ENCODE measurements at regions not wholly inside any gene's neighbourhood (a gene's known extent, or its start where the extent isn't known, plus 50 kb on each side); places are given as distances from the start of the nearest gene placed in this dataset.

GRCh38 chr14:104355101-104356019 is 217.0 kb downstream of the KIF26A start:
- no peak for TF ChIP-seq CTCF (conservative IDR thresholded peaks at IDR 0.05; ENCODE audit: control insufficient read depth, insufficient read depth, low read depth, low read length)
- DNase-seq (ENCODE audit: low read depth), result no peak
- H3K4me3 ChIP-seq (ENCODE audit: control insufficient read depth, low read depth, low read length), result no peak overlapping the region

GRCh38 chr14:104356020-104356737 is 217.8 kb downstream of the KIF26A start:
- no peak for TF ChIP-seq CTCF (conservative IDR thresholded peaks at IDR 0.05; ENCODE audit: control insufficient read depth, insufficient read depth, low read depth, low read length)
- DNase-seq (ENCODE audit: low read depth), result no peak

DNA sequence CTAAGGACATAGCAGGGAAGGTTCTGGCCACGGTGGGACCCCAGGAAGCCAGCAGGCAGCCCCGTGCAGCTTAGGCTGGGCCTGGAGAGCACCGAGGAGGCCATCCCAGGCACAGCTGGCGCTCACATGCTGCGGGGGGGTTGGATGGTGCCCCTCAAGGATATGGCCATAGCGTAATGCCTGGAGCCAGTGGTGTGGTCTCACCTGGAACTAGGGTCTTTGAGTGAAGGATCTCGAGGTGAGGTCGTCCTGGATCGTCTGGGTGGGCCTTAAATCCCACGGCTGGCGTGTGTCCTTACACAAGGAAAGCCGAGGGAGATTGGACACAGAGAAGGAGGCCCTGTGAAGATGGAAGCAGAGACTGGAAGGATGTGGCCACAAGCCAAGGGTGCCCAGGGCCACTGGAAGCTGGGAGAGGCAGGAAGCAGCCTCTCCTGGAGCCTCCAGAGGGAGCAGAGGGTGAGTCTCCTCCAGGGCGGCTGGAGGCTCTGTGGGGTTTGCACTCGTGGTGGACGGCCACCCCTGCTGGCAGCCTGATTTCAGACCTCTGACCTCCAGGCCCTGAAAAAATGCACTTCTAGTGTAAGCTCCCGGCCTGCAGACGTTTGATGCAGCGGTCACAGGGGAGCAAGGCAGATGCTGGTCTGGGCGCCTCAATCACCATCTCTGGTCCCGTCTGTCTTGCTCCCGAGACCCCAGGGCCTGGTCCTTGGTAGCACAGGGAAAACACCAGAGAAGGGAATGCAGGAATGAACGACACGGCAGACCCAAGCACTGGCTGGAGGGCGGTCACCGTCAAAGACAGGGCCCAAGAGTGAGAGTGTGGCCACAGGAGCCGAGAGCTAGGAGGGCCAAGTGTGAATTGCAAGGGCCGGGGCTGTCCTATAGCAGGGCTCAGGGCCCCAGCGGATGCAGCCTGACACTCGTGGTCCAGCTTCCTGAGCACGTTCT is 218.6 kb downstream of the KIF26A start:
- no peak overlapping the region for H3K4me3 ChIP-seq (ENCODE audit: control insufficient read depth, low read depth, low read length)
- DNase-seq (ENCODE audit: low read depth), result no peak
- no peak for TF ChIP-seq CTCF (conservative IDR thresholded peaks at IDR 0.05; ENCODE audit: control insufficient read depth, insufficient read depth, low read depth, low read length)

More at GRCh38 chr14:104356020-104356737, 217.8 kb downstream of the KIF26A start:
- no peak overlapping the region for H3K4me3 ChIP-seq (ENCODE audit: control insufficient read depth, low read depth, low read length)

- no peak for TF ChIP-seq CTCF (conservative IDR thresholded peaks at IDR 0.05; ENCODE audit: control insufficient read depth, insufficient read depth, low read depth, low read length)
- DNase-seq (ENCODE audit: low read depth), result no peak
Observed at GRCh38 chr14:104357689-104358527, 219.5 kb downstream of the KIF26A start.

DNA sequence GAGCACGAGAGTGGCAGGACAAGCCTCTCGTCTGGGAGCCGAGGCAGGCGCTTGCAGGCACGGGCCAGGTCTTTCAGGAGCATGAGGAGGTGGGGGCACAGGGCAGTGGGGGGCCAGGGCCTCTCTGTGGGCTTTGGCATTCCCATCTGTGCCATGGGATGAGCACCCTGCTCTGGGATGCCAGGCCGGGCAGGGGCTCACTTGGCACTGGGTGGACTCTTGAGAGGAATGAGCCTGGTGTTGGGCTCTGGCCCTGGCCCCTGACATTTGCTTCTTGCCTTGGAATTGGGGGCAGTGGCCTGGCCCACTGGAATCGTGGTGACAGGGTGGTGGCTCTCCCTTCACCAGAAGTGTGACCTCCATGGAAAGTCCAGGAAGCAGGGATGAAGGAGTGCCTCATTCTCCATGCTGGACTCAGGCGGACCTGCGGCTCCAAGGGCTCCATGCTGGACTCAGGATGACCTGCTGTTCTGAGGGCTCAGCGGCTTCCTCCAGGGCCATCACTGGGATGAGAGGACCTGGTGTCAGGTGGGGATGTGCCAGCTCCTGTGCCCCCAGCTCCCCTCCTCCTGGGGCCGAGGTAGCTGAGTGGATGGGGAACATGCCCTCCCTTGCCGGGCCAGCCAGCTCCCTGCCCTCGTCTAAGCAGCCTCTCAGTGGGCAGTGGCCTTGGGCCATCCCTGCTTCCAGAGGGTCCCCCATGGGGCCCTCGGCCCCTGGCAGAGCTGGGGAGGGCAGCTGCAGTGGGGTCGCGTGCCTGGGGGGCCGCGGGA is 220.3 kb downstream of the KIF26A start:
- TF ChIP-seq CTCF (conservative IDR thresholded peaks at IDR 0.05; ENCODE audit: control insufficient read depth, insufficient read depth, low read depth, low read length), result no peak
- no peak overlapping the region for H3K4me3 ChIP-seq (ENCODE audit: control insufficient read depth, low read depth, low read length)

More at GRCh38 chr14:104357689-104358527, 219.5 kb downstream of the KIF26A start:
- H3K4me3 ChIP-seq (ENCODE audit: control insufficient read depth, low read depth, low read length), result no peak overlapping the region

More for the DNA sequence above, 220.3 kb downstream of the KIF26A start:
- DNase-seq (ENCODE audit: low read depth), result no peak
